SIG-M5 treated with dmso at 0.1 percent for 504 hours (cell line): ENCODE measurements at regions not wholly inside any gene's neighbourhood (a gene's known extent, or its start where the extent isn't known, plus 50 kb on each side); places are given as distances from the start of the nearest gene placed in this dataset.
A peak's percentile ranks its signal among the peaks of the same experiment; 100 is the strongest.

ENCODE experiments used
- DNase-seq: peaks from one replicate; lab custom pipeline; 2025; ENCODE audit not compliant: unreplicated experiment; lab: John Stamatoyannopoulos, UW

- DNase-seq, result peak; percentile 9
Measured at GRCh38 chr13:84917252-84917878, 881.9 kb downstream of the SLITRK6 start.

GRCh38 chr13:84912720-84913119 is 886.5 kb downstream of the SLITRK6 start:
- no peak for DNase-seq

- no peak for DNase-seq
Measured at GRCh38 chr13:84910423-84910822, 888.8 kb downstream of the SLITRK6 start.

- no peak for DNase-seq
Measured at GRCh38 chr13:84903391-84903790, 895.8 kb downstream of the SLITRK6 start.

- no peak for DNase-seq
Measured at GRCh38 chr13:84902243-84902642, 897.0 kb downstream of the SLITRK6 start.

GRCh38 chr13:84896128-84896527 is 903.1 kb downstream of the SLITRK6 start:
- DNase-seq, result peak; percentile 57

GRCh38 chr13:84894749-84895148 is 904.5 kb downstream of the SLITRK6 start:
- no peak for DNase-seq

GRCh38 chr13:84885868-84886267 is 913.4 kb downstream of the SLITRK6 start:
- no peak for DNase-seq

- no peak for DNase-seq
Measured at GRCh38 chr13:84873951-84874350, 925.3 kb downstream of the SLITRK6 start.

- DNase-seq, result no peak
Measured at GRCh38 chr13:84870190-84870589, 929.0 kb downstream of the SLITRK6 start.

GRCh38 chr13:84867246-84867645 is 932.0 kb downstream of the SLITRK6 start:
- DNase-seq, result no peak

- DNase-seq, result no peak
Measured at GRCh38 chr13:84865783-84866221, 933.4 kb downstream of the SLITRK6 start.

- DNase-seq, result no peak
Measured at GRCh38 chr13:84864341-84864740, 934.9 kb downstream of the SLITRK6 start.

GRCh38 chr13:84847107-84847506 is 952.1 kb downstream of the SLITRK6 start:
- no peak for DNase-seq

GRCh38 chr13:84845907-84846619 is 953.2 kb downstream of the SLITRK6 start:
- DNase-seq, result no peak

- DNase-seq, result peak; percentile 45
Measured at GRCh38 chr13:84844473-84844872, 954.7 kb downstream of the SLITRK6 start.

- DNase-seq, result no peak
Measured at GRCh38 chr13:84843368-84843767, 955.9 kb downstream of the SLITRK6 start.

- DNase-seq, result no peak
Measured at GRCh38 chr13:84834201-84834600, 951.9 kb upstream of the SLITRK1 start.

GRCh38 chr13:84831666-84832657 is 949.7 kb upstream of the SLITRK1 start:
- no peak for DNase-seq

- DNase-seq, result no peak
Measured at GRCh38 chr13:84823528-84823927, 941.3 kb upstream of the SLITRK1 start.

GRCh38 chr13:84821261-84821660 is 939.0 kb upstream of the SLITRK1 start:
- DNase-seq, result no peak
